Skin of body (tissue), 1 donor: ENCODE measurements at regions not wholly inside any gene's neighbourhood (a gene's known extent, or its start where the extent isn't known, plus 50 kb on each side); places are given as distances from the start of the nearest gene placed in this dataset.

ENCODE experiments used
- DNase-seq: peaks from one replicate; lab custom pipeline; 2025; lab: John Stamatoyannopoulos, UW

- DNase-seq: no peak
These were observed 65.1 kb downstream of the PFDN4 start for GRCh38 chr20:54272901-54273488.

GRCh38 chr20:54275359-54276111 lies 67.6 kb downstream of the PFDN4 start:
- no peak for DNase-seq

DNA sequence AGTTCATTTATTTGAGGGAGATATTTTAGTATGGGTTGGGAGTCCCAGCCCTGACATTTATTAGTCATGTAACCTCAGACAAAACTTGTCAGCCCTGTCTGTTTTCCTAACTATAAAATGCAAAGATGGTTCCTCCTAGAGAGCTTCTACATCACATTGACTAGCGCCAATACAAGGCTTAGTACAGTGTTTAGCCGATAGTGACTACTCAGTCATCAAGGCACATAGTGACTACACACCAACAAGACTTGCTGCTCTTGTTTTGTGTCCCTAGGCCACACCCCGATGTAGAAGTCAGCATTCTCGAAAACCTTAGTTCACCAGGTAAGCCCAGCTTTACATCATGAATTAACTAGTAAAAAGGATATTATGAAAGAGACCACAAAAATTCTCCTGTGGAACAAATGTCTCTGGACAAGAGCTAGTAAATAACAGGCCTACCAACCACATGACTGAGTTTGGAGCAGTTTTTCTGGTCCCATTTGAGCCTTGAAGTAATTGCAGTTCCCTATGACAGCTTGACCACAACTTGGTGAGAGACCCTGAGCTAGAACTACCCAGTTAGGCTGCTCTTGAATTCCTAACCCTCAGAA lies 68.8 kb downstream of the PFDN4 start:
- no peak for DNase-seq

DNA sequence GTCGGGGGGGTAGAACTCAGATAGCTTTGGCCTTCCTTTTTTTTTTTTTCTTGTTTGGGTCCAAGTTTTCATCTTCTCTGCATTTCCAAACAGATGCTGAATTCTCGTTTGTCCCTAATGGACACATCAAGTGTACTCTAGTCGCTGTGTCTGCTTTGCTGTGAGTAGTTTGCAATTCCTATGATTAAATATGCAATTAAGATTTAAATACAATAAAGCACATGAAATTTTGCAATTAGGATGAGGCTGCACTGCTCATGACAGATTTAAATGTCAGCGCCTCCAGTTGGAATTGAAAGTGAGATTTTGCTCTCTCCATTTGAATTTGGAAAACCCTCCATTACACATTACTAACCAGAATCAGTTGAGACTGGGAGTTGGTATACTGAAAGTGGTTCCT lies 70.4 kb downstream of the PFDN4 start:
- DNase-seq: no peak

DNA sequence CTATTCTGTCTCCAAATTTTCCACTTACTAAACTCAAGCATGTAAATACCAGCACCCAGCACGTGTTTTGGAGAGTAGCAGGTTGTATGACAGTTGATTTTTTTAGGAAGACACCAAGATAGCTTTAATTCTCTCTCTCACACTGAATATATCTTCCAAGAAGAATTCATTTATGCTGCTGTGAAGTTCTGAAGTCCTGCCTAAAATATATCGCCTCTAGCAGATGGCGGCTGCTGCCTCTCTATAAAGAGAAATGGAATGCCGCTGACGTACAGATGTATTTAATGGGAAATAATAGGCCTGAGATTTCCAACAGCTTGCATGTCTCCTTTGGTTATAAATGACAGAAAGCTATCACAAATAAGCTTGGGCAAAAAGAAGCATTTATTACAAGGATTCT lies 74.7 kb downstream of the PFDN4 start:
- no peak for DNase-seq

- DNase-seq: peak; percentile 41
These were observed 75.4 kb downstream of the PFDN4 start for GRCh38 chr20:54283253-54283652.

- DNase-seq: no peak
These were observed 77.2 kb downstream of the PFDN4 start for GRCh38 chr20:54284928-54285704.

DNA sequence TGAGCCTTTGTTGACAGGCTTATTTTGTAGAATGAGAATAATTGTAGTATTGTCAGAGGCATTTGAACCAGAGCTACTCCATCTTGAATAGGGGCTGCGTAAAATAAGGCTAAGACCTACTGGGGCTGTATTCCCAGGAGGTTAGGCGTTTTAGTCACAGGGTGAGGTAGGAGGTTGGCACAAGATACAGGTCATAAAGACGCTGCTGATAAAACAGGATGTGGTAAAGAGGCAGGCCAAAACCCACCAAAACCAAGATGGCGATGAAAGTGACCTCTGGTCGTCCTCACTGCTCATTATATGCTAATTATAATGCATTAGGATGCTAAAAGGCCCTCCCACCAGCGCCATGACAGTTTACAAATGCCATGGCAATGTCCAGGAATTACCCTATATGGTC lies 82.7 kb downstream of the PFDN4 start:
- no peak for DNase-seq

DNA sequence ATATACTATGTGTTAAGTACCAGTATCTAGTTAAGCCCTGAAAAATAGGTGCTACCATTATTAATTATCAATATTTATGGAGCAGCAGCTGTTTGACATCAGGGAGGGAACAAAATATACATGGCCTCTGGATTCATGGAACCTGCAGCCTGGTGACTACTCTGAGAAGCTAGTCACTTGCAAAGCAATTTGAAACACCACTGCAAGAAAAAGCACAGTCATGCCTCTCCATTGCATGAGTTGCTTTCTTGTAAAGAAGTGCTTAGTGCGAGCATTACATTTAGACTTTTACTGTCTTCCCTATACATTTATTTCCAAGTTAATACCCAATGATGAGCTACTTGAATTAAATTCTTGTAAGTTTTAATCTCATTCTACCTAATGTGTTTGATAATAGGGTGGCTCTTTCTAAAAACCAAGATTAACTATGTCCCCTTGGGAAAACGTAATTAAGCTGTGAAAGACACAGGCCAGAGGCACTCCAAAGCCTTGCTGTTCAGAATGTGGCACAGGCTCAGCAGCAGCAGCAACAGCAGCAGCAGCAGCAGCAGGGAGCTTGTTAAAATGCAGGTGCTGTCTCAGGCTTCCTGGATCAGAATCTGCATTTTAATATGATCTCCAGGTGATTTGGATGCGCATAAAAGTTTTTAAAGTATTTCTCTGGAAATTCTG lies 83.6 kb downstream of the PFDN4 start:
- no peak for DNase-seq

DNA sequence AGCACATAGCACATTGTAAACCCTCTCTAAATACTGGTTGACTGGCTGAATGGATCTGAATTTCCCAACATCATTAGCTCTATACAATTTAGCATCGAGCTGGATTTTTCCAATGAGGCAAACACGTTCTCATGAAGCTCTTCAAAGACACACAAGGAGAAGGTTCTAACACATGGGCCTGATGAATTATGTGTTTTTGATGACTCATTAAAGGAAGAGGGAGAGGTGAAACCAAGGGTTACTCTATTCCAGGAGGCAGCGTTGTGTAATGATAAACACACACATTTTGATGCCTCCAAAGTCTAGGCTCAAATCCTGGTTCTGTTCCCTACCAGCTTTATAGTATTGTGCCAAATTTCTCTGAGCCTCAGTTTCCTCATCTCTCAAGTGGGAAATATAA lies 84.3 kb downstream of the PFDN4 start:
- no peak for DNase-seq

DNA sequence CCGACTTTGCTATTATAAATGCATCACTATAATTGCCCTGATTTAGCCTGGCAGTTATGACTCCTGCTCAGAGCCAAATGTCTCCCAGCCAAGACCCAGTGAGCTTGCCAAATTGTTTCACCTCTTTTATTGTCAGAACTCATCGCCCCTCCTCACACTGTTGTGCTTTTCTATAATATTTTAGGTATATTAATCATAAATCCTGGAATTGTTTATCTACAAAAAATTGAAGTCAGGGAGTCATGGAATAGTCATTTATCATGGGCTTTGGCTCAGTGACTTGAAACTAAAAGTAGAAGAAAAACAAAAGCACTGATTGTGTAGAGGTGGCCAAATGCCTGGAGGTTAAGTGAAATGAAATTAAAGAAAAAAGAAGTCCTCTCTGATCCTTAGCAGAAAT lies 85.6 kb downstream of the PFDN4 start:
- DNase-seq: peak; percentile 49

- DNase-seq: no peak
These were observed 86.2 kb downstream of the PFDN4 start for GRCh38 chr20:54294094-54294493.

DNA sequence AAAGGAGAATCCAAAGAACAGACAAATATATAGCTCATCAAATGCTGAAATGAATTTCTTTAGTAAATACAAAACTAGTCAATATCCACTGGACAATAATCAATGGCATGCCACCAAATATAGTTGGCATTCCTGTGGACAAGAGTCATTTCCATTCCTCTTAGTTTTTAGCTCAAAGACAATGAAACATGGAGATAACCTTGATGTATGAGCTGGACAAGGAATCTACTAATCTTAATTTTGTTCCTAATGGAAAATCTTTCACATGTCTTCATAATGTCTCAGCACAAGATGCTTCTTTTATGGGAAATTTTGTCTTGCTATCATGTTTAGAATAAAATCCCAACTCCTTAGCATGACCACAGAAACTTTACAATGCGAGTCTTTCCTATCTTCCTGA lies 87.8 kb downstream of the PFDN4 start:
- DNase-seq: no peak

DNA sequence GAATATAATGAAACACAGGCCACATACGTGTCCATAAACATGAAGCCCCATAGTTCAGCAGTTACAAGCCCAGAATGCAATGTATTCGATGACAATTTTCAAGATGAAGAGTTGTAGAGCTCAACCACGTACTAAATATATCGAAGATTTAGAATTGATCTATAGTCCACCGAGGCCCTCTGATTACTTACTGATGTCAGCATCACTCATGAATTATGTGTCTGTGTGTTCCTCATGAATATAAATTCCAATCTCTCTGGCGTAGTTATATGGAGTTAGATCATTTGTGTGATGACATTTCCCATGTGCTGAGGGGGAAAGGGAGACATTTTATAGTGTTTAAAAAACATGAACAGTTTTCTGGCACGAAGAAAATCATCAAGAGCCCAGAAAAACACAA lies 97.5 kb downstream of the PFDN4 start:
- peak; percentile 98 for DNase-seq

DNA sequence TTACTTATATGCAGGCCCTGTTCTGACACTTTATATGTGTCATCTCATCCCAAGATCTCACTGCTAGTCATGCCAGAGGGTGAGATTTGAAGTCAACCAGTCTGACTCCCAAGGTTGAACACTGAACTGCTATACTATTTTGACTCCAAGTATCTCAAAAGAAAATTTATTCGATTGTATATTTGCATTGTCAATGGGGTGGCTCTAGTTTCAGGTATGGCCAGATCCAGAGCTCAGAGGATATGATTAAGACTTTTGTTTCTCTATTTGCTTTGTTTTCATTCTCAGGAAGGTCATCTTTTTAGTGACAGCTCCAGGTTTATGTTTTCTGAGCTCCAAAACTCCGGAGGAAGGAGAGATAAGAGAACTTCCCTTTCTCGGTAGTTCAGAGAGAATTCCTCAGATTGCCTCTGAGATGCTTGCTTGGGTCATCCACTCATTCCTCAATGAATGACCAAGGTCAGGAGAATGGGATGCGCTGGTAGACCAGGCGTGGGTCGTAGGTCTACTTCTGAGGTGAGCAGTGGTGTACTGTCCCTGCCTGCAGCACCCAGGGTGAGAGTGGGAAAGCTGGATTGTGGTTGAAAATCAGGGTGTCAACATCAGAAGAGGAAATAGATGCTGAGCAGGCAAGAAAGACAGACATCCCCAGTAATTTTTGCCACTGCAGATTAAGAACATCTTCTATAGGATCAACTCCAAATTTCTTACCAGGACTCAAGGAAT lies 99.3 kb downstream of the PFDN4 start:
- DNase-seq: no peak

- DNase-seq: peak; percentile 24
These were observed 100.9 kb downstream of the PFDN4 start for GRCh38 chr20:54308804-54309203.

DNA sequence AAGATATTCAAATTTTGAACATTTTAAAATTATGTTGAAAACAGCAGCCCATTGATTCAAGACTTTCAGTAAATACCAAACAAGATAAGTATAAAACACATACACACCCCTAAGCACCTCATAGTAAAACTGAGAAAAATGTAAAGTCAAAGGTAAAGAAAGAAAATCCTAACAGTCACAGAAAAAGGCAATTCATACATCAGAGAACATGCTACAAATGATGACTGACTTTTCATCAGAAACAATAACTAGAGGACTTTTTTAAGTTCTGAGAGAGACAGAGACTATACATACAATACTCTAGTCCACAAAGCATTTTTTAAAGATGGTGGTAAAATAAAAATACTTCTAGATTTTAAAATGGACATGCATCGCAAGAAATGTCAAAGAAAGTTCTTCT lies 111.0 kb downstream of the PFDN4 start:
- no peak for DNase-seq

GRCh38 chr20:54320148-54320607 lies 112.3 kb downstream of the PFDN4 start:
- no peak for DNase-seq

- DNase-seq: no peak
These were observed 113.6 kb downstream of the PFDN4 start for GRCh38 chr20:54321352-54322087.

DNA sequence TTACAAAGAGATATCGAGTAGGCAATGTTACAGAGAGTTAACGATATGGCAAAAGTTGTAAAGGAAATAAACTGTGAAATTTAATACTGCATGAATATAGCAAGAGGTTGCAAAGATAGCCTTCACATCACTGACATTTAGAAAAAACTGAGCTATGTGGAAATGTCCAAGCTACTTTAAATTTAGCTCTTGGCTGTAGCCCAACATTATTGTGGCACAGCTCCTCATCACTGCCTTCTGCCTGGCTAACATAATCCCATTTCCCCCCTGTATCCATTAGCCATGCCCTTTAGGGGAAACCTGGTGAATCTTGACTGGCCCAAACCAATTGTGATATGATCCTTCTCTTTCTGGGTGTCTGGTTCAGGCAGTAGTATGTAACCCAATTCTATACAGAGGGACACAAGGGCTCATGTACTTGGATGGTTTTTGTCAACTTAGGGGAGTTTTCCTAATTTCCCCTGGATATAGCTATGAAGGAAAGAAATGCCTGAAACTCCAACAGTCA lies 115.4 kb downstream of the PFDN4 start:
- no peak for DNase-seq
